ENCODE measurements at regions not wholly inside any gene's neighbourhood (a gene's known extent, or its start where the extent isn't known, plus 50 kb on each side); places are given as distances from the start of the nearest gene placed in this dataset.

GRCh38 chr14:87391066-87391465, 601.9 kb downstream of the GALC start:
- Histone ChIP-seq H3K4me3 (no peak overlapping the region), H4K20me1 (ENCODE audit: insufficient read depth) (no peaks in the 10 kb centered on the region), H3K9me3 (ENCODE audit: insufficient read depth, low read depth) (no peaks in the 10 kb centered on the region), H3K27ac (no peak overlapping the region), H3F3A (ENCODE audit: insufficient read depth, low read depth) (no peaks in the 10 kb centered on the region), H3K4me2 (no peak overlapping the region), H3K9me2 (ENCODE audit: insufficient read depth) (no peaks in the 10 kb centered on the region), H3K4me1 (replicated peaks; ENCODE audit: insufficient read depth) (no peaks in the 10 kb centered on the region), H3K36me3 (ENCODE audit: low read depth) (no peaks in the 10 kb centered on the region), H3K27me3 (ENCODE audit: insufficient read depth, low read depth) (no peaks in the 10 kb centered on the region), H3K79me2 (ENCODE audit: low read depth) (no peaks in the 10 kb centered on the region), H2AFZ (no peak overlapping the region)
- intact Hi-C loops (cut with micrococcal nuclease; ENCODE audit: unreplicated experiment): no loop called here
- POLR2A ChIA-PET (ENCODE audit: unreplicated experiment): no interaction called here
- CTCF ChIA-PET: no interaction called here
- BruUV-seq (replicated peaks): no TSS peak
- DNase-seq: no peak
- no peak for TF ChIP-seq CTCF (conservative IDR thresholded peaks at IDR 0.05)
- TF ChIP-seq EZH2 (IDR thresholded peaks at IDR 0.05; ENCODE audit: low read depth): no peak

GRCh38 chr14:87388946-87389345, 604.0 kb downstream of the GALC start:
- Histone ChIP-seq H4K20me1 (ENCODE audit: insufficient read depth) (no peaks in the 10 kb centered on the region), H3K9me3 (ENCODE audit: insufficient read depth, low read depth) (no peaks in the 10 kb centered on the region), H3K36me3 (ENCODE audit: low read depth) (no peaks in the 10 kb centered on the region), H3K79me2 (ENCODE audit: low read depth) (no peaks in the 10 kb centered on the region), H3F3A (ENCODE audit: insufficient read depth, low read depth) (no peaks in the 10 kb centered on the region), H3K27ac (no peak overlapping the region), H3K4me1 (replicated peaks; ENCODE audit: insufficient read depth) (no peaks in the 10 kb centered on the region), H2AFZ (no peak overlapping the region), H3K9me2 (ENCODE audit: insufficient read depth) (no peaks in the 10 kb centered on the region), H3K4me2 (no peak overlapping the region), H3K27me3 (ENCODE audit: insufficient read depth, low read depth) (no peaks in the 10 kb centered on the region), H3K4me3 (no peak overlapping the region)
- no peak for TF ChIP-seq CTCF (conservative IDR thresholded peaks at IDR 0.05)
- CTCF ChIA-PET: no interaction called here
- POLR2A ChIA-PET (ENCODE audit: unreplicated experiment): no interaction called here
- BruUV-seq (replicated peaks): no TSS peak
- DNase-seq: no peak
- intact Hi-C loops (cut with micrococcal nuclease; ENCODE audit: unreplicated experiment): no loop called here

GRCh38 chr14:87387806-87388205, 605.2 kb downstream of the GALC start:
- ChIA-PET POLR2A (ENCODE audit: unreplicated experiment) (no interaction called here), CTCF (no interaction called here)
- Histone ChIP-seq H3F3A (ENCODE audit: insufficient read depth, low read depth) (no peaks in the 10 kb centered on the region), H3K27ac (no peak overlapping the region), H3K79me2 (ENCODE audit: low read depth) (no peaks in the 10 kb centered on the region), H3K4me1 (replicated peaks; ENCODE audit: insufficient read depth) (no peaks in the 10 kb centered on the region), H3K27me3 (ENCODE audit: insufficient read depth, low read depth) (no peaks in the 10 kb centered on the region), H3K4me2 (no peak overlapping the region), H2AFZ (no peak overlapping the region), H4K20me1 (ENCODE audit: insufficient read depth) (no peaks in the 10 kb centered on the region), H3K9me2 (ENCODE audit: insufficient read depth) (no peaks in the 10 kb centered on the region), H3K36me3 (ENCODE audit: low read depth) (no peaks in the 10 kb centered on the region), H3K4me3 (no peak overlapping the region), H3K9me3 (ENCODE audit: insufficient read depth, low read depth) (no peaks in the 10 kb centered on the region)
- intact Hi-C loops (cut with micrococcal nuclease; ENCODE audit: unreplicated experiment): no loop called here
- no peak for DNase-seq
- no peak for TF ChIP-seq EZH2 (IDR thresholded peaks at IDR 0.05; ENCODE audit: low read depth)
- TF ChIP-seq CTCF (conservative IDR thresholded peaks at IDR 0.05): no peak
- BruUV-seq (replicated peaks): no TSS peak

Measured in PC-9 (cell line).